Tibial artery (tissue), 4 donors: ENCODE measurements at regions not wholly inside any gene's neighbourhood (a gene's known extent, or its start where the extent isn't known, plus 50 kb on each side); places are given as distances from the start of the nearest gene placed in this dataset.
A peak's percentile ranks its signal among the peaks of the same experiment; 100 is the strongest.

ENCODE experiments used
- DNase-seq, 2 donors: peaks; one replicate each; pipeline ENCODE4 v3.0.0-alpha.2; 2019
- H3K27ac ChIP-seq, 2 donors: fragments of 200-600 bp; sonication (generic) in 1 of 2; 1 replicate in 1 of 2; 2 replicates in 1 of 2; pipeline ENCODE4 v1.5.1; 2018 to 2019; ENCODE audit warnings: mild to moderate bottlenecking in 1 of 2
- H3K27me3 ChIP-seq, 2 donors: fragments of 200-600 bp; sonication (generic) in 1 of 2; one replicate each; pipeline versions ENCODE4 v1.5.1 to v1.6.0; 2016 to 2019
- H3K36me3 ChIP-seq, 3 donors: fragments of 200-600 bp; sonication (generic) in 2 of 3; one replicate each; pipeline ENCODE4 v1.5.1; 2016 to 2019; ENCODE audit warnings: mild to moderate bottlenecking in 2 of 3
- H3K4me1 ChIP-seq, 4 donors: fragments of 200-600 bp; sonication (generic) in 2 of 4; 1 replicate in 3 of 4; 2 replicates in 1 of 4; pipeline ENCODE4 v1.5.1; 2016 to 2019
- H3K4me3 ChIP-seq, 2 donors: fragments of 200-600 bp; sonication (generic) in 1 of 2; 1 replicate in 1 of 2; 2 replicates in 1 of 2; pipeline ENCODE4 v1.5.1; 2018 to 2019; ENCODE audit warnings: mild to moderate bottlenecking in 2 of 2
- H3K9me3 ChIP-seq, 3 donors: fragments of 200-600 bp; sonication (generic) in 1 of 3; one replicate each; pipeline ENCODE4 v1.5.1; 2016 to 2019
- CTCF ChIP-seq, 2 experiments: fragments of 200-600 bp in 1 of 2; fragments of 450-650 bp in 1 of 2; IDR thresholded peaks; one replicate each; pipeline ENCODE4 v1.5.1; 2017 to 2019; ENCODE audit warnings: antibody characterized with exemption in 2 of 2, mild to moderate bottlenecking in 1 of 2, moderate library complexity in 1 of 2
- intact Hi-C: fragments of 100-400 bp; cut with DNase I; formaldehyde crosslinking; loops from one replicate; pipeline ENCODE4 v1.15.0; 2023; ENCODE audit warnings: low total_unique reads

GRCh38 chr2:7108792-7109532, 191.8 kb downstream of the RNF144A start:
- Histone ChIP-seq H3K27ac (no peak overlapping the region), H3K27me3 (no peaks in the 10 kb centered on the region)
- no peak for TF ChIP-seq CTCF (IDR thresholded peaks at IDR 0.05)

GRCh38 chr2:7109533-7109885, 192.3 kb downstream of the RNF144A start:
- no peak for DNase-seq

More at GRCh38 chr2:7108792-7109532, 191.8 kb downstream of the RNF144A start:
- Histone ChIP-seq H3K9me3 (peaks cover 0 to under 1% (median 0%) of the 10 kb centered on the region in 3 donors), H3K4me3 (no peak overlapping the region), H3K4me1 (no peaks in the 10 kb centered on the region), H3K36me3 (no peaks in the 10 kb centered on the region)
- no peak for DNase-seq
- intact Hi-C loops, result no loop called here

GRCh38 chr2:7111626-7112025, 194.4 kb downstream of the RNF144A start:
- Histone ChIP-seq H3K4me1 (no peaks in the 10 kb centered on the region), H3K36me3 (no peaks in the 10 kb centered on the region), H3K4me3 (no peak overlapping the region), H3K27me3 (no peaks in the 10 kb centered on the region), H3K9me3 (peaks cover 0 to 2% (median 0%) of the 10 kb centered on the region in 3 donors), H3K27ac (no peak overlapping the region)
- no peak for DNase-seq
- TF ChIP-seq CTCF (IDR thresholded peaks at IDR 0.05), result peak in 1 of 2 experiments; percentile 16
- intact Hi-C loops, result no loop called here

More at GRCh38 chr2:7109533-7109885, 192.3 kb downstream of the RNF144A start:
- no peak for TF ChIP-seq CTCF (IDR thresholded peaks at IDR 0.05)
- no peak overlapping the region for H3K4me3 ChIP-seq
- peaks cover 0 to 2% (median 0%) of the 10 kb centered on the region in 3 donors for H3K9me3 ChIP-seq
- no peaks in the 10 kb centered on the region for H3K27me3 ChIP-seq
- H3K27ac ChIP-seq, result no peak overlapping the region
- no peaks in the 10 kb centered on the region for H3K36me3 ChIP-seq
- intact Hi-C loops, result no loop called here
- H3K4me1 ChIP-seq, result no peaks in the 10 kb centered on the region

- H3K27me3 ChIP-seq, result no peaks in the 10 kb centered on the region
- H3K4me1 ChIP-seq, result peaks cover 0 to 9% (median 3%) of the 10 kb centered on the region in 4 donors
- no peak overlapping the region for H3K4me3 ChIP-seq
- TF ChIP-seq CTCF (IDR thresholded peaks at IDR 0.05), result no peak
- H3K9me3 ChIP-seq, result peaks cover 0 to 2% (median 0%) of the 10 kb centered on the region in 3 donors
- H3K36me3 ChIP-seq, result no peaks in the 10 kb centered on the region
- intact Hi-C loops, result no loop called here
- H3K27ac ChIP-seq, result no peak overlapping the region
- no peak for DNase-seq
Measured at GRCh38 chr2:7115364-7115763, 198.2 kb downstream of the RNF144A start.

GRCh38 chr2:7115906-7116305, 198.7 kb downstream of the RNF144A start:
- peaks cover 0 to 2% (median 0%) of the 10 kb centered on the region in 3 donors for H3K9me3 ChIP-seq
- H3K4me3 ChIP-seq, result no peak overlapping the region
- no peak overlapping the region for H3K27ac ChIP-seq
- no peaks in the 10 kb centered on the region for H3K36me3 ChIP-seq
- no peaks in the 10 kb centered on the region for H3K27me3 ChIP-seq
- intact Hi-C loops, result no loop called here
- no peak for TF ChIP-seq CTCF (IDR thresholded peaks at IDR 0.05)
- peaks cover 0 to 9% (median 3%) of the 10 kb centered on the region in 4 donors for H3K4me1 ChIP-seq
- no peak for DNase-seq
